Left ventricle myocardium inferior (tissue), 1 donor: ENCODE measurements at regions not wholly inside any gene's neighbourhood (a gene's known extent, or its start where the extent isn't known, plus 50 kb on each side); places are given as distances from the start of the nearest gene placed in this dataset.
"Not testable (repeated sequence)": the region's sequence is repeated elsewhere in the genome, so short reads cannot be mapped to it uniquely, and the experiment has no call there.

Experiments used
- DNase-seq: peaks from one replicate; pipeline ENCODE4 v3.0.0-alpha.2; 2020
- H3K27ac ChIP-seq: fragments of 200-600 bp; replicated peaks from 2 replicates; pipeline ENCODE4 v1.8.0; 2021
- H3K27me3 ChIP-seq: fragments of 200-600 bp; 2 replicates; pipeline ENCODE4 v1.8.0; 2021; ENCODE audit warnings: low read depth
- H3K36me3 ChIP-seq: fragments of 200-600 bp; 2 replicates; pipeline ENCODE4 v1.8.0; 2021
- H3K4me1 ChIP-seq: fragments of 200-600 bp; 2 replicates; pipeline ENCODE4 v1.8.0; 2021
- H3K4me3 ChIP-seq: fragments of 200-600 bp; 2 replicates; pipeline ENCODE4 v1.8.0; 2021; ENCODE audit warnings: mild to moderate bottlenecking, moderate library complexity
- H3K9me3 ChIP-seq: fragments of 200-600 bp; replicated peaks from 2 replicates; pipeline ENCODE4 v1.8.0; 2021
- CTCF ChIP-seq: fragments of 200-600 bp; IDR thresholded peaks from 2 replicates; pipeline ENCODE4 v1.8.0; 2021; ENCODE audit warnings: antibody characterized with exemption, mild to moderate bottlenecking, borderline replicate concordance
- intact Hi-C: fragments of 100-400 bp; cut with micrococcal nuclease; formaldehyde crosslinking; loops from one replicate; pipeline ENCODE4 v1.11.0; 2022
- donor health status: DM: no; HTN: yes; CAD: no; lungs with severe emphysema.

- no peaks in the 10 kb centered on the region for H3K4me1 ChIP-seq
- no peaks in the 10 kb centered on the region for H3K36me3 ChIP-seq
- intact Hi-C loops = no loop called here
- TF ChIP-seq CTCF = no peak
- H3K27ac ChIP-seq = no peak overlapping the region
- no peaks in the 10 kb centered on the region for H3K27me3 ChIP-seq
- DNase-seq = no peak
- no peak overlapping the region for H3K4me3 ChIP-seq
- H3K9me3 ChIP-seq = peaks cover 6% of the 10 kb centered on the region
These were observed 140.9 kb downstream of the NDFIP2 start for GRCh38 chr13:79621902-79622301.

- Histone ChIP-seq H3K4me1 (no peaks in the 10 kb centered on the region), H3K9me3 (peaks cover 6% of the 10 kb centered on the region), H3K27me3 (no peaks in the 10 kb centered on the region), H3K36me3 (no peaks in the 10 kb centered on the region), H3K4me3 (no peak overlapping the region), H3K27ac (no peak overlapping the region)
- intact Hi-C loops = no loop called here
- DNase-seq = no peak
- TF ChIP-seq CTCF = no peak
These were observed 140.5 kb downstream of the NDFIP2 start for GRCh38 chr13:79621449-79621848.

- peaks cover 2% of the 10 kb centered on the region for H3K9me3 ChIP-seq
- no peaks in the 10 kb centered on the region for H3K36me3 ChIP-seq
- no peaks in the 10 kb centered on the region for H3K4me1 ChIP-seq
- no peaks in the 10 kb centered on the region for H3K27me3 ChIP-seq
- DNase-seq = no peak
- H3K27ac ChIP-seq = no peak overlapping the region
- no peak overlapping the region for H3K4me3 ChIP-seq
- intact Hi-C loops = no loop called here
- no peak for TF ChIP-seq CTCF
These were observed 133.4 kb downstream of the NDFIP2 start for GRCh38 chr13:79614250-79614918.

GRCh38 chr13:79612604-79613003 is 131.6 kb downstream of the NDFIP2 start:
- DNase-seq = no peak
- intact Hi-C loops = no loop called here
- TF ChIP-seq CTCF = no peak

GRCh38 chr13:79607895-79608294 is 126.9 kb downstream of the NDFIP2 start:
- H3K4me1 ChIP-seq, H3K27me3 ChIP-seq, H3K36me3 ChIP-seq, DNase-seq, H3K27ac ChIP-seq, H3K4me3 ChIP-seq, intact Hi-C loops: not testable (repeated sequence)
- H3K9me3 ChIP-seq = peaks cover 26% of the 10 kb centered on the region

More at GRCh38 chr13:79612604-79613003, 131.6 kb downstream of the NDFIP2 start:
- no peaks in the 10 kb centered on the region for H3K36me3 ChIP-seq
- H3K4me3 ChIP-seq = no peak overlapping the region
- H3K9me3 ChIP-seq = peaks cover 20% of the 10 kb centered on the region
- H3K27me3 ChIP-seq = no peaks in the 10 kb centered on the region
- H3K4me1 ChIP-seq = no peaks in the 10 kb centered on the region
- H3K27ac ChIP-seq = no peak overlapping the region
